PC-9 (cell line): ENCODE measurements at regions not wholly inside any gene's neighbourhood (a gene's known extent, or its start where the extent isn't known, plus 50 kb on each side); places are given as distances from the start of the nearest gene placed in this dataset.
A peak's percentile ranks its signal among the peaks of the same experiment; 100 is the strongest.
"Not testable (repeated sequence)": the region's sequence is repeated elsewhere in the genome, so short reads cannot be mapped to it uniquely, and the experiment has no call there.

ENCODE experiments used
- BruUV-seq: library from RNA; stranded (reverse); fragments of 400-500 nt; replicated peaks from 2 replicates; lab custom pipeline; 2021; lab: Mats Ljungman, UMichigan
- CTCF ChIA-PET: fragments of 300-600 bp; sonication (Branson Sonifier 250); formaldehyde crosslinking; loops from one replicate; lab custom pipeline; 2022; ENCODE audit warnings: antibody characterized with exemption; lab: Charles Lee
- POLR2A ChIA-PET: fragments of 300-600 bp; sonication (Branson Sonifier 250); formaldehyde crosslinking; loops from one replicate; lab custom pipeline; 2022; ENCODE audit warnings: antibody characterized with exemption; ENCODE audit not compliant: unreplicated experiment; lab: Charles Lee
- DNase-seq, 2 experiments: peaks; one replicate each; pipeline versions ENCODE4 v3.0.0 to v3.0.0-alpha.2; 2015 to 2022; ENCODE audit warnings: mixed read lengths in 1 of 2
- H2AFZ ChIP-seq: fragments of 200-600 bp; sonication (generic); 2 replicates; pipeline ENCODE4 v1.8.1; 2017; ENCODE audit warnings: antibody characterized with exemption
- H3F3A ChIP-seq: fragments of 200-600 bp; sonication (generic); 2 replicates; pipeline ENCODE4 v1.8.1; 2017; ENCODE audit warnings: antibody characterized with exemption, mild to moderate bottlenecking, low read depth; ENCODE audit not compliant: insufficient read depth
- H3K27ac ChIP-seq: fragments of 200-600 bp; sonication (generic); 2 replicates; pipeline ENCODE4 v1.6.1; 2016; ENCODE audit warnings: mixed run types
- H3K27me3 ChIP-seq: fragments of 200-600 bp; sonication (generic); 2 replicates; pipeline ENCODE4 v1.6.1; 2016; ENCODE audit warnings: low read depth, mixed run types; ENCODE audit not compliant: insufficient read depth
- H3K36me3 ChIP-seq: fragments of 200-600 bp; sonication (generic); 2 replicates; pipeline ENCODE4 v1.6.1; 2016; ENCODE audit warnings: low read depth, mixed run types
- H3K4me1 ChIP-seq: fragments of 200-600 bp; sonication (generic); replicated peaks from 2 replicates; pipeline ENCODE4 v1.6.1; 2016; ENCODE audit warnings: mixed run types; ENCODE audit not compliant: insufficient read depth
- H3K4me2 ChIP-seq: fragments of 200-600 bp; sonication (generic); 2 replicates; pipeline ENCODE4 v1.6.1; 2017; ENCODE audit warnings: mixed run types
- H3K4me3 ChIP-seq: fragments of 200-600 bp; sonication (generic); 2 replicates; pipeline ENCODE4 v1.6.1; 2016; ENCODE audit warnings: mixed run types
- H3K79me2 ChIP-seq: fragments of 200-600 bp; sonication (generic); 2 replicates; pipeline ENCODE4 v1.6.1; 2017; ENCODE audit warnings: low read depth, mixed run types
- H3K9me2 ChIP-seq: fragments of 200-600 bp; sonication (generic); 2 replicates; pipeline ENCODE4 v1.8.1; 2017; ENCODE audit warnings: mild to moderate bottlenecking; ENCODE audit not compliant: insufficient read depth
- H3K9me3 ChIP-seq: fragments of 200-600 bp; sonication (generic); 2 replicates; pipeline ENCODE4 v1.8.1; 2016; ENCODE audit warnings: low read depth; ENCODE audit not compliant: insufficient read depth
- H4K20me1 ChIP-seq: fragments of 200-600 bp; sonication (generic); 2 replicates; pipeline ENCODE4 v1.8.1; 2017; ENCODE audit not compliant: insufficient read depth
- EZH2 ChIP-seq: fragments of 200-600 bp; sonication (generic); IDR thresholded peaks from 2 replicates; pipeline ENCODE4 v1.8.0; 2017; ENCODE audit warnings: antibody characterized with exemption, low read depth
- intact Hi-C: fragments of 100-400 bp; cut with micrococcal nuclease; formaldehyde crosslinking; loops from one replicate; pipeline ENCODE4 v1.10.0; 2022; ENCODE audit not compliant: unreplicated experiment
- TF ChIP-seq, protein P1 (sequence below): fragments of 200-600 bp; sonication (generic); conservative IDR thresholded peaks from 2 replicates; pipeline ENCODE4 v1.6.1; 2017; ENCODE audit warnings: mixed run types, antibody characterized with exemption, mild to moderate bottlenecking, moderate library complexity

GRCh38 chr6:27139756-27140579, 107.5 kb upstream of the PRSS16 start:
- Histone ChIP-seq H3K79me2 (peaks cover 50% of the 10 kb centered on the region), H3F3A (peaks cover 19% of the 10 kb centered on the region), H3K27me3 (no peaks in the 10 kb centered on the region), H3K27ac (peak overlapping the region; percentile 53), H3K36me3 (no peaks in the 10 kb centered on the region; the same call in 1 of the 2 replicates), H3K4me3 (peak overlapping the region; percentile 60), H3K9me2 (no peaks in the 10 kb centered on the region), H3K4me2 (peak overlapping the region; percentile 69), H3K4me1 (peaks cover 18% of the 10 kb centered on the region), H4K20me1 (no peaks in the 10 kb centered on the region), H2AFZ (peak overlapping the region; percentile 80; the same call in 1 of the 2 replicates), H3K9me3 (0 out of 2 replicates have a peak, but pooled peaks cover 3% of the 10 kb centered on the region)
- POLR2A ChIA-PET, result interaction anchor here (0.6 to 0.7 kb wide), 4 partner anchors 12 to 966 kb away, joined by 3 to 16 read pairs (median 4); no protein-coding TSS in a partner anchor
- DNase-seq, result no peak
- BruUV-seq, result no TSS peak
- CTCF ChIA-PET, result interaction anchor here (0.6 kb wide), 1 partner anchor 544 kb away, joined by 3 read pairs; no protein-coding TSS in a partner anchor
- TF ChIP-seq, protein P1, sequence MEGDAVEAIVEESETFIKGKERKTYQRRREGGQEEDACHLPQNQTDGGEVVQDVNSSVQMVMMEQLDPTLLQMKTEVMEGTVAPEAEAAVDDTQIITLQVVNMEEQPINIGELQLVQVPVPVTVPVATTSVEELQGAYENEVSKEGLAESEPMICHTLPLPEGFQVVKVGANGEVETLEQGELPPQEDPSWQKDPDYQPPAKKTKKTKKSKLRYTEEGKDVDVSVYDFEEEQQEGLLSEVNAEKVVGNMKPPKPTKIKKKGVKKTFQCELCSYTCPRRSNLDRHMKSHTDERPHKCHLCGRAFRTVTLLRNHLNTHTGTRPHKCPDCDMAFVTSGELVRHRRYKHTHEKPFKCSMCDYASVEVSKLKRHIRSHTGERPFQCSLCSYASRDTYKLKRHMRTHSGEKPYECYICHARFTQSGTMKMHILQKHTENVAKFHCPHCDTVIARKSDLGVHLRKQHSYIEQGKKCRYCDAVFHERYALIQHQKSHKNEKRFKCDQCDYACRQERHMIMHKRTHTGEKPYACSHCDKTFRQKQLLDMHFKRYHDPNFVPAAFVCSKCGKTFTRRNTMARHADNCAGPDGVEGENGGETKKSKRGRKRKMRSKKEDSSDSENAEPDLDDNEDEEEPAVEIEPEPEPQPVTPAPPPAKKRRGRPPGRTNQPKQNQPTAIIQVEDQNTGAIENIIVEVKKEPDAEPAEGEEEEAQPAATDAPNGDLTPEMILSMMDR, result no peak
- TF ChIP-seq EZH2, result no peak
- intact Hi-C loops, result loop anchor here (10.0 kb wide), 1 partner anchor 855 kb away; a partner anchor contains a TSS

DNA sequence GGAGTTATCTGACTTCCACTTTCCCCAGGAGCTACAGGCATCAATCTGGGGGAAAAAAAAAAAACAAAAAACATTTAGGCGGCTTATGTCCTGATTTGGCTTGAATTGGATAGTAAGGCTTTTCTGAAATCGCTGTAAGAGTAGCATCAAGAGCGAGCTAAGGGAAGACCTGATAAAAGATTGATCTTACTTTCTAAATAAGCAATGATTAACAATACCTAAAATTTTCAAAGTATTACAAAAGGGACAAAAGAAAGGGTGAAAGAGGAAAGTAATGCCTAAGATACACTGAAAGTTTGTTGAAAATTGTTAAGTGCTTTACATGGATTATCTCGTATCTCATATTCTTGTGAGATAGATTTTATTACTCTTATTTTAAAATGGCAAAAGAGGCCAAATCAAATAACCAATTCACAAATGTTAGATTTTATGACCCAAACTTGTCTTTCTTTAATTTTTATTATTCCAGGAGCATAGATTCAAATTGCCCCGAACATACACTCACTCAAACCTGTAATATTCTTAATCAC, 106.4 kb upstream of the PRSS16 start:
- H3K4me3 ChIP-seq, result peak overlapping the region; percentile 36
- H3K27ac ChIP-seq, result no peak overlapping the region
- ChIA-PET CTCF (interaction anchor here (0.6 kb wide), 1 partner anchor 546 kb away, joined by 3 read pairs; no protein-coding TSS in a partner anchor), POLR2A (interaction anchor here (0.6 kb wide), 2 partner anchors 725 to 753 kb away, joined by 3 read pairs; no protein-coding TSS in a partner anchor)
- H3F3A ChIP-seq, result peaks cover 23% of the 10 kb centered on the region
- H3K9me2 ChIP-seq, result no peaks in the 10 kb centered on the region
- no peak for DNase-seq
- H3K9me3 ChIP-seq, result 0 out of 2 replicates have a peak, but pooled peaks cover under 1% of the 10 kb centered on the region
- no peaks in the 10 kb centered on the region; the same call in 1 of the 2 replicates for H3K36me3 ChIP-seq
- H3K79me2 ChIP-seq, result peaks cover 61% of the 10 kb centered on the region
- peak overlapping the region; percentile 69 for H3K4me2 ChIP-seq
- H2AFZ ChIP-seq, result no peak overlapping the region
- no TSS peak for BruUV-seq
- no peaks in the 10 kb centered on the region for H3K27me3 ChIP-seq
- TF ChIP-seq EZH2, result no peak
- TF ChIP-seq, protein P1, result no peak
- H4K20me1 ChIP-seq, result no peaks in the 10 kb centered on the region
- intact Hi-C loops, result no loop called here
- H3K4me1 ChIP-seq, result peaks cover 18% of the 10 kb centered on the region

- no TSS peak for BruUV-seq
- H3K79me2 ChIP-seq, result peaks cover 62% of the 10 kb centered on the region
- H3K4me3 ChIP-seq, result peak overlapping the region; percentile 36; the same call in 1 of the 2 replicates
- H3K4me2 ChIP-seq, result peak overlapping the region; percentile 69
- no peaks in the 10 kb centered on the region for H3K9me2 ChIP-seq
- POLR2A ChIA-PET, result no interaction called here
- TF ChIP-seq EZH2, result no peak
- TF ChIP-seq, protein P1, result no peak
- peaks cover 18% of the 10 kb centered on the region for H3K4me1 ChIP-seq
- H3F3A ChIP-seq, result peaks cover 26% of the 10 kb centered on the region
- DNase-seq, result no peak
- intact Hi-C loops, result no loop called here
- CTCF ChIA-PET, result no interaction called here
- H3K9me3 ChIP-seq, result no peaks in the 10 kb centered on the region
- no peak overlapping the region for H3K27ac ChIP-seq
- H3K27me3 ChIP-seq, result no peaks in the 10 kb centered on the region
- H2AFZ ChIP-seq, result no peak overlapping the region
- H3K36me3 ChIP-seq, result no peaks in the 10 kb centered on the region; the same call in 1 of the 2 replicates
- no peaks in the 10 kb centered on the region for H4K20me1 ChIP-seq
Measured at GRCh38 chr6:27141529-27142015, 105.9 kb upstream of the PRSS16 start.

GRCh38 chr6:27143020-27143388, 104.5 kb upstream of the PRSS16 start:
- intact Hi-C loops, DNase-seq, H3K27me3 ChIP-seq, H3K4me3 ChIP-seq, H4K20me1 ChIP-seq, CTCF ChIA-PET, H3K9me3 ChIP-seq, H3K36me3 ChIP-seq, H2AFZ ChIP-seq, H3K27ac ChIP-seq, H3K9me2 ChIP-seq, BruUV-seq: not testable (repeated sequence)
- Histone ChIP-seq H3K4me2 (peak overlapping the region; percentile 40; the same call in 1 of the 2 replicates), H3F3A (peaks cover 34% of the 10 kb centered on the region), H3K79me2 (peaks cover 62% of the 10 kb centered on the region), H3K4me1 (peaks cover 18% of the 10 kb centered on the region)
- POLR2A ChIA-PET, result interaction anchor here (0.6 to 1.2 kb wide), 4 partner anchors 8 to 759 kb away, joined by 3 to 12 read pairs (median 8); a partner anchor contains a TSS
